Caco-2 (cell line): ENCODE measurements at regions not wholly inside any gene's neighbourhood (a gene's known extent, or its start where the extent isn't known, plus 50 kb on each side); places are given as distances from the start of the nearest gene placed in this dataset.

Source experiments
- BruUV-seq: library from RNA; stranded (reverse); fragments of 400-500 nt; replicated peaks from 2 replicates; lab custom pipeline; 2021; lab: Mats Ljungman, UMichigan
- CTCF ChIA-PET: fragments of 300-600 bp; sonication (Branson Sonifier 250); formaldehyde crosslinking; loops from one replicate; lab custom pipeline; 2022; ENCODE audit warnings: antibody characterized with exemption; lab: Charles Lee
- POLR2A ChIA-PET: fragments of 300-600 bp; sonication (Branson Sonifier 250); formaldehyde crosslinking; loops from one replicate; lab custom pipeline; 2022; ENCODE audit warnings: antibody characterized with exemption; lab: Charles Lee
- DNase-seq, 2 experiments: peaks; one replicate each; pipeline versions ENCODE4 v3.0.0 to v3.0.0-alpha.2; 2020 to 2022
- H3K27me3 ChIP-seq: replicated peaks from 2 replicates; pipeline ENCODE4 v1.6.0; 2011; ENCODE audit warnings: low read length; ENCODE audit not compliant: control insufficient read depth, insufficient read depth
- H3K36me3 ChIP-seq: 2 replicates; pipeline ENCODE4 v1.5.1; 2011; ENCODE audit warnings: low read length; ENCODE audit not compliant: control insufficient read depth, insufficient read depth
- H3K4me1 ChIP-seq: fragments of 250-450 bp; sonication (Bioruptor Pico); 2 replicates; pipeline ENCODE4 v1.5.1; 2020; ENCODE audit warnings: mild to moderate bottlenecking
- H3K4me3 ChIP-seq: 2 replicates; pipeline ENCODE4 v1.5.1; 2011; ENCODE audit warnings: low read depth, mild to moderate bottlenecking, control low read depth, low read length
- H3K9me3 ChIP-seq: fragments of 250-450 bp; sonication (Bioruptor Pico); 2 replicates; pipeline ENCODE4 v1.5.1; 2020; ENCODE audit warnings: mild to moderate bottlenecking, moderate library complexity
- H3K27ac Mint-ChIP-seq: one replicate; pipeline ENCODE4 v1.8.0; 2022; ENCODE audit warnings: mixed read lengths; ENCODE audit not compliant: unreplicated experiment
- H3K27me3 Mint-ChIP-seq: one replicate; pipeline ENCODE4 v1.8.0; 2022; ENCODE audit warnings: mixed read lengths; ENCODE audit not compliant: insufficient read depth, unreplicated experiment
- H3K36me3 Mint-ChIP-seq: one replicate; pipeline ENCODE4 v1.8.0; 2022; ENCODE audit warnings: mild to moderate bottlenecking, mixed read lengths; ENCODE audit not compliant: insufficient read depth, unreplicated experiment
- H3K4me1 Mint-ChIP-seq: one replicate; pipeline ENCODE4 v1.8.0; 2022; ENCODE audit warnings: low read depth, mixed read lengths; ENCODE audit not compliant: unreplicated experiment
- H3K4me3 Mint-ChIP-seq: one replicate; pipeline ENCODE4 v1.8.0; 2022; ENCODE audit warnings: mild to moderate bottlenecking, moderate library complexity, mixed read lengths; ENCODE audit not compliant: unreplicated experiment
- H3K9me3 Mint-ChIP-seq: one replicate; pipeline ENCODE4 v1.8.0; 2022; ENCODE audit warnings: mixed read lengths; ENCODE audit not compliant: unreplicated experiment
- intact Hi-C: fragments of 100-400 bp; cut with micrococcal nuclease; formaldehyde crosslinking; loops from one replicate; pipeline ENCODE4 v1.10.0; 2022; ENCODE audit not compliant: unreplicated experiment
- TF ChIP-seq, protein P1 (sequence below), 2 experiments: fragments of 200-600 bp in 1 of 2; IDR thresholded peaks; 1 replicate in 1 of 2; 2 replicates in 1 of 2; pipeline versions ENCODE4 v1.5.1 to v1.8.0; 2011 to 2022; ENCODE audit warnings: antibody characterized with exemption in 1 of 2, control low read depth in 1 of 2, inconsistent platforms in 1 of 2, low read depth in 1 of 2, low read length in 1 of 2, mild to moderate bottlenecking in 1 of 2, moderate library complexity in 1 of 2; ENCODE audit not compliant: insufficient read depth in 1 of 2, severe bottlenecking in 1 of 2, unreplicated experiment in 1 of 2

- H3K4me3 ChIP-seq: no peak overlapping the region
- H3K27ac Mint-ChIP-seq: no peak overlapping the region
- H3K36me3 Mint-ChIP-seq: no peaks in the 10 kb centered on the region
- no peaks in the 10 kb centered on the region for H3K4me1 Mint-ChIP-seq
- H3K27me3 Mint-ChIP-seq: no peaks in the 10 kb centered on the region
- H3K4me1 ChIP-seq: no peaks in the 10 kb centered on the region
- intact Hi-C loops: no loop called here
- no peak for DNase-seq
- no peaks in the 10 kb centered on the region for H3K9me3 Mint-ChIP-seq
- H3K27me3 ChIP-seq: no peaks in the 10 kb centered on the region
- no peaks in the 10 kb centered on the region for H3K36me3 ChIP-seq
- POLR2A ChIA-PET: no interaction called here
- CTCF ChIA-PET: no interaction called here
- TF ChIP-seq, protein P1, sequence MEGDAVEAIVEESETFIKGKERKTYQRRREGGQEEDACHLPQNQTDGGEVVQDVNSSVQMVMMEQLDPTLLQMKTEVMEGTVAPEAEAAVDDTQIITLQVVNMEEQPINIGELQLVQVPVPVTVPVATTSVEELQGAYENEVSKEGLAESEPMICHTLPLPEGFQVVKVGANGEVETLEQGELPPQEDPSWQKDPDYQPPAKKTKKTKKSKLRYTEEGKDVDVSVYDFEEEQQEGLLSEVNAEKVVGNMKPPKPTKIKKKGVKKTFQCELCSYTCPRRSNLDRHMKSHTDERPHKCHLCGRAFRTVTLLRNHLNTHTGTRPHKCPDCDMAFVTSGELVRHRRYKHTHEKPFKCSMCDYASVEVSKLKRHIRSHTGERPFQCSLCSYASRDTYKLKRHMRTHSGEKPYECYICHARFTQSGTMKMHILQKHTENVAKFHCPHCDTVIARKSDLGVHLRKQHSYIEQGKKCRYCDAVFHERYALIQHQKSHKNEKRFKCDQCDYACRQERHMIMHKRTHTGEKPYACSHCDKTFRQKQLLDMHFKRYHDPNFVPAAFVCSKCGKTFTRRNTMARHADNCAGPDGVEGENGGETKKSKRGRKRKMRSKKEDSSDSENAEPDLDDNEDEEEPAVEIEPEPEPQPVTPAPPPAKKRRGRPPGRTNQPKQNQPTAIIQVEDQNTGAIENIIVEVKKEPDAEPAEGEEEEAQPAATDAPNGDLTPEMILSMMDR (IDR thresholded peaks at IDR 0.05; ENCODE audit: insufficient read depth in 1 of 2, low read depth in 1 of 2, low read length in 1 of 2, severe bottlenecking in 1 of 2, unreplicated experiment in 1 of 2): no peak
- no TSS peak for BruUV-seq
- H3K9me3 ChIP-seq: no peaks in the 10 kb centered on the region
- no peak overlapping the region for H3K4me3 Mint-ChIP-seq
These were observed 144.9 kb upstream of the SYT1 start for GRCh38 chr12:78719721-78720120.

DNA sequence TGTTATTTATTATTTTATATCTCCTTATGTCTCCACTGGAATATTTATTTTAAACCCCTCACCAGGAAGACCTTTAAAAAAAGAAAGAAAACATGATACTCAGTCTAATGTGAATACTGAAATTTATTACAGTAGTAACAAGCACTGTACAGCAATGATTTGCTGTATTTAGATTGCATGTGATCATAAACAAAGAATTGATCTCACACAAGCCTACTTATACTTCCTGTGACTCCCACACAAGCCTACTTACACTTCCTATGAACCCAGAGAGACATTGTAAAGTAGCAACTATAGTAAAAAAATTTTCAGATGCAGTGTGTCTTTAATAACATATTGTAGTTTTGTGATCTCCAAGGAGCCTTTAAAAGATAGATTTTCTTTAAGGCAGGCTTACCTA is 142.7 kb upstream of the SYT1 start:
- DNase-seq: no peak
- Mint-ChIP-seq H3K27me3 (no peaks in the 10 kb centered on the region), H3K4me1 (peaks cover 3% of the 10 kb centered on the region), H3K4me3 (no peak overlapping the region), H3K9me3 (no peaks in the 10 kb centered on the region), H3K27ac (no peak overlapping the region), H3K36me3 (no peaks in the 10 kb centered on the region)
- Histone ChIP-seq H3K27me3 (no peaks in the 10 kb centered on the region), H3K4me3 (no peak overlapping the region), H3K9me3 (no peaks in the 10 kb centered on the region), H3K36me3 (no peaks in the 10 kb centered on the region), H3K4me1 (peaks cover 7% of the 10 kb centered on the region; the same call in 1 of the 2 replicates)
- ChIA-PET POLR2A (no interaction called here), CTCF (no interaction called here)
- intact Hi-C loops: no loop called here
- no TSS peak for BruUV-seq
- TF ChIP-seq, protein P1 (IDR thresholded peaks at IDR 0.05; ENCODE audit: insufficient read depth in 1 of 2, low read depth in 1 of 2, low read length in 1 of 2, severe bottlenecking in 1 of 2, unreplicated experiment in 1 of 2): no peak

DNA sequence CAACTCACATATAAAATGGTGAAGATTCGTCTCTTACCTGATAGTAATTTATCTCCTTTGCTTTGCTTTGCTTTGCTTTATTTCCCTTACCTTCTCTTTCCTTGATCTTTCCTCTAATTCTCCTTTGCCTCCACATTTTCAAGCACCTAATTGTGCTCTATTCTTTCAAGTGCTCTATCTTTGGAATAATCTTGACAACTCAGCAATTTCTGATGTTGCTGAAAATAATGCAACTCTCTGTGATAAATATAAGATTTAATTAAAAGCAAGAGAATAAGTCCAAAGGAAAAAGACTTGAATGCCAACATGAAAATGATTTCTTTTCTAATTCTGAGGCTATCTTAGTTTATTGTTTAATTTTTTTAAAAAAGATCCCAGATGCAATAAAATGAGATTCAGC is 139.5 kb upstream of the SYT1 start:
- ChIA-PET POLR2A (no interaction called here), CTCF (no interaction called here)
- DNase-seq: no peak
- Mint-ChIP-seq H3K36me3 (no peaks in the 10 kb centered on the region), H3K27ac (no peak overlapping the region), H3K4me1 (peaks cover 8% of the 10 kb centered on the region), H3K4me3 (no peak overlapping the region), H3K9me3 (no peaks in the 10 kb centered on the region), H3K27me3 (no peaks in the 10 kb centered on the region)
- no peaks in the 10 kb centered on the region for H3K36me3 ChIP-seq
- intact Hi-C loops: no loop called here
- H3K4me3 ChIP-seq: no peak overlapping the region
- H3K27me3 ChIP-seq: no peaks in the 10 kb centered on the region
- TF ChIP-seq, protein P1 (IDR thresholded peaks at IDR 0.05; ENCODE audit: insufficient read depth in 1 of 2, low read depth in 1 of 2, low read length in 1 of 2, severe bottlenecking in 1 of 2, unreplicated experiment in 1 of 2): no peak
- no TSS peak for BruUV-seq
- peaks cover 16% of the 10 kb centered on the region for H3K4me1 ChIP-seq
- no peaks in the 10 kb centered on the region for H3K9me3 ChIP-seq
